ENCODE measurements at regions not wholly inside any gene's neighbourhood (a gene's known extent, or its start where the extent isn't known, plus 50 kb on each side); places are given as distances from the start of the nearest gene placed in this dataset.
"Not testable (repeated sequence)": the region's sequence is repeated elsewhere in the genome, so short reads cannot be mapped to it uniquely, and the experiment has no call there.

GRCh38 chr20:19130613-19130984 is 81.8 kb upstream of the SLC24A3 start:
- no peak overlapping the region for H3K4me3 ChIP-seq (ENCODE audit: low read depth in 1 of 2, low read length in 2 of 2)
- no peaks in the 10 kb centered on the region for H3K27me3 ChIP-seq (ENCODE audit: low read depth, low read length)
- H3K9me3 ChIP-seq (ENCODE audit: control insufficient read depth in 1 of 2, low read length in 2 of 2) = peaks cover 0 to 4% of the 10 kb centered on the region in 2 donors
- no peaks in the 10 kb centered on the region for H3K36me3 ChIP-seq (ENCODE audit: control insufficient read depth in 1 of 2, insufficient read depth in 2 of 2, low read length in 2 of 2)
- no peaks in the 10 kb centered on the region for H3K4me1 ChIP-seq (ENCODE audit: control insufficient read depth in 1 of 2, insufficient read depth in 2 of 2, low read length in 2 of 2)
- H3K27ac ChIP-seq (ENCODE audit: low read length) = no peak overlapping the region

- H3K9me3 ChIP-seq (ENCODE audit: control insufficient read depth in 1 of 2, low read length in 2 of 2) = peaks cover 0 to 4% of the 10 kb centered on the region in 2 donors
- no peaks in the 10 kb centered on the region for H3K27me3 ChIP-seq (ENCODE audit: low read depth, low read length)
- no peaks in the 10 kb centered on the region for H3K36me3 ChIP-seq (ENCODE audit: control insufficient read depth in 1 of 2, insufficient read depth in 2 of 2, low read length in 2 of 2)
- H3K4me1 ChIP-seq (ENCODE audit: control insufficient read depth in 1 of 2, insufficient read depth in 2 of 2, low read length in 2 of 2) = no peaks in the 10 kb centered on the region
- no peak overlapping the region for H3K4me3 ChIP-seq (ENCODE audit: low read depth in 1 of 2, low read length in 2 of 2)
- no peak overlapping the region for H3K27ac ChIP-seq (ENCODE audit: low read length)
Measured at GRCh38 chr20:19137641-19138040, 74.8 kb upstream of the SLC24A3 start.

GRCh38 chr20:19138758-19139157 is 73.7 kb upstream of the SLC24A3 start:
- Histone ChIP-seq H3K4me3 (ENCODE audit: low read depth in 1 of 2, low read length in 2 of 2) (no peak overlapping the region), H3K4me1 (ENCODE audit: control insufficient read depth in 1 of 2, insufficient read depth in 2 of 2, low read length in 2 of 2) (no peaks in the 10 kb centered on the region), H3K27me3 (ENCODE audit: low read depth, low read length) (no peaks in the 10 kb centered on the region), H3K36me3 (ENCODE audit: control insufficient read depth in 1 of 2, insufficient read depth in 2 of 2, low read length in 2 of 2) (no peaks in the 10 kb centered on the region), H3K27ac (ENCODE audit: low read length) (no peak overlapping the region), H3K9me3 (ENCODE audit: control insufficient read depth in 1 of 2, low read length in 2 of 2) (peaks cover 0 to 4% of the 10 kb centered on the region in 2 donors)

GRCh38 chr20:19139584-19139983 is 72.9 kb upstream of the SLC24A3 start:
- not testable (repeated sequence) for H3K36me3 ChIP-seq (ENCODE audit: control insufficient read depth in 1 of 2, insufficient read depth in 2 of 2, low read length in 2 of 2)

GRCh38 chr20:19141998-19142397 is 70.4 kb upstream of the SLC24A3 start:
- H3K9me3 ChIP-seq (ENCODE audit: control insufficient read depth in 1 of 2, low read length in 2 of 2) = no peaks in the 10 kb centered on the region
- H3K27me3 ChIP-seq (ENCODE audit: low read depth, low read length) = no peaks in the 10 kb centered on the region
- H3K4me3 ChIP-seq (ENCODE audit: low read depth in 1 of 2, low read length in 2 of 2) = no peak overlapping the region
- H3K27ac ChIP-seq (ENCODE audit: low read length) = no peak overlapping the region
- no peaks in the 10 kb centered on the region for H3K36me3 ChIP-seq (ENCODE audit: control insufficient read depth in 1 of 2, insufficient read depth in 2 of 2, low read length in 2 of 2)
- H3K4me1 ChIP-seq (ENCODE audit: control insufficient read depth in 1 of 2, insufficient read depth in 2 of 2, low read length in 2 of 2) = no peaks in the 10 kb centered on the region

More at GRCh38 chr20:19139584-19139983, 72.9 kb upstream of the SLC24A3 start:
- H3K9me3 ChIP-seq (ENCODE audit: control insufficient read depth in 1 of 2, low read length in 2 of 2); H3K4me1 ChIP-seq (ENCODE audit: control insufficient read depth in 1 of 2, insufficient read depth in 2 of 2, low read length in 2 of 2); H3K4me3 ChIP-seq (ENCODE audit: low read depth in 1 of 2, low read length in 2 of 2); H3K27ac ChIP-seq (ENCODE audit: low read length); H3K27me3 ChIP-seq (ENCODE audit: low read depth, low read length): not testable (repeated sequence)

GRCh38 chr20:19143890-19144289 is 68.6 kb upstream of the SLC24A3 start:
- Histone ChIP-seq H3K27me3 (ENCODE audit: low read depth, low read length) (no peaks in the 10 kb centered on the region), H3K4me3 (ENCODE audit: low read depth in 1 of 2, low read length in 2 of 2) (no peak overlapping the region), H3K4me1 (ENCODE audit: control insufficient read depth in 1 of 2, insufficient read depth in 2 of 2, low read length in 2 of 2) (no peaks in the 10 kb centered on the region), H3K9me3 (ENCODE audit: control insufficient read depth in 1 of 2, low read length in 2 of 2) (no peaks in the 10 kb centered on the region), H3K27ac (ENCODE audit: low read length) (no peak overlapping the region), H3K36me3 (ENCODE audit: control insufficient read depth in 1 of 2, insufficient read depth in 2 of 2, low read length in 2 of 2) (no peaks in the 10 kb centered on the region)

GRCh38 chr20:19161336-19161735 is 51.1 kb upstream of the SLC24A3 start:
- no peaks in the 10 kb centered on the region for H3K4me1 ChIP-seq (ENCODE audit: control insufficient read depth in 1 of 2, insufficient read depth in 2 of 2, low read length in 2 of 2)
- H3K36me3 ChIP-seq (ENCODE audit: control insufficient read depth in 1 of 2, insufficient read depth in 2 of 2, low read length in 2 of 2) = no peaks in the 10 kb centered on the region
- H3K27me3 ChIP-seq (ENCODE audit: low read depth, low read length) = no peaks in the 10 kb centered on the region
- no peak overlapping the region for H3K4me3 ChIP-seq (ENCODE audit: low read depth in 1 of 2, low read length in 2 of 2)
- H3K9me3 ChIP-seq (ENCODE audit: control insufficient read depth in 1 of 2, low read length in 2 of 2) = no peaks in the 10 kb centered on the region
- H3K27ac ChIP-seq (ENCODE audit: low read length) = no peak overlapping the region

Data from muscle layer of duodenum (tissue), 2 donors.